Body of pancreas (tissue), 4 donors: ENCODE measurements at regions not wholly inside any gene's neighbourhood (a gene's known extent, or its start where the extent isn't known, plus 50 kb on each side); places are given as distances from the start of the nearest gene placed in this dataset.

ENCODE experiments used
- CTCF ChIP-seq, 7 experiments: fragments of 450-650 bp in 4 of 7; fragments of 200-600 bp in 3 of 7; sonication (generic) in 3 of 7; IDR thresholded peaks; one replicate each; pipeline ENCODE4 v1.5.1; 2016 to 2019; ENCODE audit warnings: antibody characterized with exemption in 7 of 7
- POLR2A ChIP-seq, 3 donors: fragments of 450-650 bp; IDR thresholded peaks; one replicate each; pipeline ENCODE4 v1.6.1; 2016; ENCODE audit warnings: antibody characterized with exemption in 3 of 3, mild to moderate bottlenecking in 2 of 3

GRCh38 chrX:116357329-116357728 is 79.1 kb upstream of the SLC6A14 start:
- TF ChIP-seq CTCF (IDR thresholded peaks at IDR 0.05) (no peak), POLR2A (IDR thresholded peaks at IDR 0.05) (no peak)
